GM21619 (cell line): ENCODE measurements at regions not wholly inside any gene's neighbourhood (a gene's known extent, or its start where the extent isn't known, plus 50 kb on each side); places are given as distances from the start of the nearest gene placed in this dataset.

Experiments
- ATAC-seq: cut with Tn5 transposase; IDR thresholded peaks from one replicate; pipeline ENCODE4 v1.9.1; 2021; ENCODE audit not compliant: unreplicated experiment

- ATAC-seq = no peak
Observed at GRCh38 chr12:124418156-124418555, 123.3 kb downstream of the RFLNA start.

GRCh38 chr12:124416516-124417395 is 121.9 kb downstream of the RFLNA start:
- no peak for ATAC-seq

- no peak for ATAC-seq
Observed at GRCh38 chr12:124415064-124415463, 120.2 kb downstream of the RFLNA start.

- ATAC-seq = no peak
Observed at GRCh38 chr12:124413915-124414314, 119.0 kb downstream of the RFLNA start.

- no peak for ATAC-seq
Observed at GRCh38 chr12:124413401-124413800, 118.5 kb downstream of the RFLNA start.

GRCh38 chr12:124412646-124413015 is 117.7 kb downstream of the RFLNA start:
- ATAC-seq = no peak

GRCh38 chr12:124411953-124412645 is 117.2 kb downstream of the RFLNA start:
- no peak for ATAC-seq

- no peak for ATAC-seq
Observed at GRCh38 chr12:124411281-124411878, 116.5 kb downstream of the RFLNA start.

GRCh38 chr12:124410354-124411175 is 115.7 kb downstream of the RFLNA start:
- ATAC-seq = no peak

GRCh38 chr12:124408822-124409517 is 114.1 kb downstream of the RFLNA start:
- ATAC-seq = no peak

GRCh38 chr12:124407074-124407473 is 112.2 kb downstream of the RFLNA start:
- no peak for ATAC-seq

- ATAC-seq = no peak
Observed at GRCh38 chr12:124406043-124406442, 111.2 kb downstream of the RFLNA start.

GRCh38 chr12:124405592-124405991 is 110.7 kb downstream of the RFLNA start:
- ATAC-seq = no peak

- no peak for ATAC-seq
Observed at GRCh38 chr12:124405151-124405550, 110.3 kb downstream of the RFLNA start.

GRCh38 chr12:124404162-124404784 is 109.4 kb downstream of the RFLNA start:
- ATAC-seq = no peak

- ATAC-seq = no peak
Observed at GRCh38 chr12:124403273-124403672, 108.4 kb downstream of the RFLNA start.

- ATAC-seq = no peak
Observed at GRCh38 chr12:124402248-124403066, 107.6 kb downstream of the RFLNA start.

GRCh38 chr12:124401704-124402221 is 106.9 kb downstream of the RFLNA start:
- ATAC-seq = no peak

- ATAC-seq = no peak
Observed at GRCh38 chr12:124400124-124400523, 105.2 kb downstream of the RFLNA start.
